ENCODE measurements at regions not wholly inside any gene's neighbourhood (a gene's known extent, or its start where the extent isn't known, plus 50 kb on each side); places are given as distances from the start of the nearest gene placed in this dataset.

- TF ChIP-seq EZH2phosphoT487 (IDR thresholded peaks at IDR 0.05; ENCODE audit: borderline replicate concordance, low read depth) = no peak
- TF ChIP-seq CTCF (IDR thresholded peaks at IDR 0.05) = peak; percentile 53
- TF ChIP-seq MXI1 (IDR thresholded peaks at IDR 0.05; ENCODE audit: low read depth, low read length) = no peak
- no peak for TF ChIP-seq RCOR1 (IDR thresholded peaks at IDR 0.05; ENCODE audit: low read length)
- TF ChIP-seq, protein P1, sequence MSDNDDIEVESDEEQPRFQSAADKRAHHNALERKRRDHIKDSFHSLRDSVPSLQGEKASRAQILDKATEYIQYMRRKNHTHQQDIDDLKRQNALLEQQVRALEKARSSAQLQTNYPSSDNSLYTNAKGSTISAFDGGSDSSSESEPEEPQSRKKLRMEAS (IDR thresholded peaks at IDR 0.05; ENCODE audit: low read depth) = no peak
- no peak for TF ChIP-seq YY1 (IDR thresholded peaks at IDR 0.05; ENCODE audit: low read depth)
- no peak for TF ChIP-seq POLR2AphosphoS5 (IDR thresholded peaks at IDR 0.05; ENCODE audit: low read depth, low read length)
- TF ChIP-seq, protein P2, sequence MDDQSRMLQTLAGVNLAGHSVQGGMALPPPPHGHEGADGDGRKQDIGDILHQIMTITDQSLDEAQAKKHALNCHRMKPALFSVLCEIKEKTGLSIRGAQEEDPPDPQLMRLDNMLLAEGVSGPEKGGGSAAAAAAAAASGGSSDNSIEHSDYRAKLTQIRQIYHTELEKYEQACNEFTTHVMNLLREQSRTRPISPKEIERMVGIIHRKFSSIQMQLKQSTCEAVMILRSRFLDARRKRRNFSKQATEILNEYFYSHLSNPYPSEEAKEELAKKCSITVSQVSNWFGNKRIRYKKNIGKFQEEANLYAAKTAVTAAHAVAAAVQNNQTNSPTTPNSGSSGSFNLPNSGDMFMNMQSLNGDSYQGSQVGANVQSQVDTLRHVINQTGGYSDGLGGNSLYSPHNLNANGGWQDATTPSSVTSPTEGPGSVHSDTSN (IDR thresholded peaks at IDR 0.05) = no peak
- no peak for TF ChIP-seq EP300 (IDR thresholded peaks at IDR 0.05; ENCODE audit: borderline replicate concordance in 1 of 2, low read depth in 1 of 2, low read length in 1 of 2)
- peak; percentile 62 for TF ChIP-seq RAD21 (IDR thresholded peaks at IDR 0.05; ENCODE audit: low read length)
- TF ChIP-seq TCF12 (IDR thresholded peaks at IDR 0.05) = no peak
- no peak for TF ChIP-seq NFIC (IDR thresholded peaks at IDR 0.05; ENCODE audit: borderline replicate concordance)
- TF ChIP-seq NRF1 (IDR thresholded peaks at IDR 0.05; ENCODE audit: low read depth, low read length) = no peak
- peak; percentile 31; the same call in 1 of the 2 replicates for TF ChIP-seq SMC3 (IDR thresholded peaks at IDR 0.05; ENCODE audit: low read depth, low read length)
Measured at GRCh38 chr1:163535807-163536206, 214.1 kb downstream of the NUF2 start.

All from SK-N-SH (cell line).